H1 (cell line): ENCODE measurements at regions not wholly inside any gene's neighbourhood (a gene's known extent, or its start where the extent isn't known, plus 50 kb on each side); places are given as distances from the start of the nearest gene placed in this dataset.

ENCODE experiments used
- CTCF ChIA-PET: fragments of 300-600 bp; sonication (Branson Sonifier 250); formaldehyde crosslinking; loops from one replicate; lab custom pipeline; 2021; ENCODE audit not compliant: partially characterized antibody; lab: Charles Lee
- POLR2A ChIA-PET: fragments of 300-600 bp; sonication (Branson Sonifier 250); formaldehyde crosslinking; loops from one replicate; lab custom pipeline; 2021; ENCODE audit warnings: inconsistent platforms; ENCODE audit not compliant: partially characterized antibody; lab: Charles Lee
- DNase-seq, 2 experiments: peaks; one replicate each; pipeline versions ENCODE4 v3.0.0 to v3.0.0-alpha.2; 2010 to 2022; ENCODE audit warnings: low spot score in 2 of 2, low read depth in 1 of 2, mixed read lengths in 1 of 2
- FAIRE-seq: peaks from 2 replicates; lab custom pipeline; 2011; peaks lifted over from hg19 to GRCh38; lab: Jason Lieb, UNC
- H2AFZ ChIP-seq: 2 replicates; pipeline ENCODE4 v1.8.1; 2012; ENCODE audit warnings: low read length, inconsistent platforms
- H2AK5ac ChIP-seq: 2 replicates; pipeline ENCODE4 v1.6.1; 2013; ENCODE audit warnings: low read depth, low read length
- H2BK120ac ChIP-seq: replicated peaks from 2 replicates; pipeline ENCODE3; 2013; ENCODE audit warnings: low read depth, low read length, inconsistent platforms
- H2BK12ac ChIP-seq: 2 replicates; pipeline ENCODE4 v1.6.1; 2013; ENCODE audit warnings: low read depth, low read length
- H2BK15ac ChIP-seq: 2 replicates; pipeline ENCODE4 v1.6.1; 2013; ENCODE audit warnings: low read length
- H2BK20ac ChIP-seq: 2 replicates; pipeline ENCODE4 v1.6.1; 2013; ENCODE audit warnings: low read length
- H2BK5ac ChIP-seq: 2 replicates; pipeline ENCODE4 v1.6.1; 2013; ENCODE audit warnings: low read depth, low read length
- H3K14ac ChIP-seq: 2 replicates; pipeline ENCODE4 v1.6.1; 2013; ENCODE audit warnings: inconsistent platforms; ENCODE audit not compliant: insufficient read length
- H3K18ac ChIP-seq: 2 replicates; pipeline ENCODE4 v1.6.1; 2013; ENCODE audit warnings: low read length; ENCODE audit errors: extremely low read depth
- H3K23ac ChIP-seq: 2 replicates; pipeline ENCODE4 v1.6.1; 2013; ENCODE audit warnings: inconsistent platforms; ENCODE audit not compliant: insufficient read length
- H3K23me2 ChIP-seq: 2 replicates; pipeline ENCODE4 v1.6.1; 2013; ENCODE audit warnings: low read depth, low read length
- H3K27ac ChIP-seq: 2 replicates; pipeline ENCODE4 v1.6.1; 2011; ENCODE audit warnings: low read depth, low read length, inconsistent platforms
- H3K27me3 ChIP-seq, 4 experiments: replicated peaks in 1 of 4; 1 replicate in 1 of 4; 2 replicates in 3 of 4; pipeline versions ENCODE4 v1.6.1 to v1.8.1; 2011 to 2013; ENCODE audit warnings: low read length in 3 of 4, mild to moderate bottlenecking in 3 of 4, inconsistent platforms in 2 of 4, mixed read lengths in 2 of 4, moderate library complexity in 1 of 4; ENCODE audit not compliant: control insufficient read depth in 3 of 4, insufficient read depth in 3 of 4; ENCODE audit errors: extremely low read depth in 1 of 4
- H3K36me3 ChIP-seq, 4 experiments: 2 replicates each; pipeline versions ENCODE4 v1.6.1 to v1.8.1; 2011 to 2013; ENCODE audit warnings: mild to moderate bottlenecking in 4 of 4, low read length in 3 of 4, moderate library complexity in 2 of 4, control low read depth in 1 of 4, inconsistent platforms in 1 of 4; ENCODE audit not compliant: insufficient read depth in 4 of 4, control insufficient read depth in 2 of 4
- H3K4ac ChIP-seq: replicated peaks from 2 replicates; pipeline ENCODE3; 2013; ENCODE audit warnings: low read length, low read depth, mixed read lengths, inconsistent platforms; ENCODE audit not compliant: insufficient read length
- H3K4me1 ChIP-seq, 4 experiments: replicated peaks in 1 of 4; 1 replicate in 1 of 4; 2 replicates in 3 of 4; pipeline versions ENCODE4 v1.6.1 to v1.8.1; 2011 to 2013; ENCODE audit warnings: low read length in 3 of 4, inconsistent platforms in 2 of 4, mixed read lengths in 1 of 4; ENCODE audit not compliant: insufficient read depth in 4 of 4, control insufficient read depth in 3 of 4
- H3K4me2 ChIP-seq, 2 experiments: 2 replicates each; pipeline versions ENCODE4 v1.6.1 to v1.8.1; 2011 to 2013; ENCODE audit warnings: low read depth in 2 of 2, low read length in 2 of 2, control low read depth in 1 of 2, inconsistent platforms in 1 of 2, mild to moderate bottlenecking in 1 of 2; ENCODE audit not compliant: insufficient read depth in 1 of 2
- H3K4me3 ChIP-seq, 4 experiments: fragments of 200-600, 300-600 bp in 1 of 4; sonication (generic), shearing (Covaris generic), sonication (Bioruptor Twin) in 1 of 4; 2 replicates each; pipeline versions ENCODE4 v1.5.1 to v1.8.1; 2011 to 2016; ENCODE audit warnings: low read length in 4 of 4, low read depth in 3 of 4, control low read depth in 2 of 4, inconsistent platforms in 2 of 4, mild to moderate bottlenecking in 2 of 4, mixed read lengths in 1 of 4, moderate library complexity in 1 of 4; ENCODE audit not compliant: insufficient read depth in 2 of 4; ENCODE audit errors: extremely low read depth in 1 of 4
- H3K56ac ChIP-seq: replicated peaks from 2 replicates; pipeline ENCODE3; 2013; ENCODE audit warnings: low read depth, mild to moderate bottlenecking, mixed read lengths, low read length, inconsistent platforms; ENCODE audit not compliant: insufficient read length
- H3K79me1 ChIP-seq: 2 replicates; pipeline ENCODE4 v1.6.1; 2013; ENCODE audit warnings: low read depth, low read length, control low read depth
- H3K79me2 ChIP-seq, 2 experiments: 2 replicates each; pipeline versions ENCODE4 v1.6.1 to v1.8.1; 2012 to 2013; ENCODE audit warnings: low read length in 2 of 2, mild to moderate bottlenecking in 2 of 2, inconsistent platforms in 1 of 2; ENCODE audit not compliant: insufficient read depth in 2 of 2, control insufficient read depth in 1 of 2
- H3K9ac ChIP-seq, 4 experiments: replicated peaks in 1 of 4; 1 replicate in 1 of 4; 2 replicates in 3 of 4; pipeline versions ENCODE4 v1.6.1 to v1.8.1; 2011 to 2013; ENCODE audit warnings: low read depth in 3 of 4, low read length in 3 of 4, control low read depth in 2 of 4, mild to moderate bottlenecking in 2 of 4, moderate library complexity in 2 of 4, inconsistent platforms in 1 of 4; ENCODE audit errors: extremely low read depth in 1 of 4
- H3K9me3 ChIP-seq, 2 experiments: 2 replicates each; pipeline versions ENCODE4 v1.6.1 to v1.8.1; 2012 to 2013; ENCODE audit warnings: mild to moderate bottlenecking in 2 of 2, moderate library complexity in 2 of 2, control low read depth in 1 of 2, inconsistent platforms in 1 of 2, low read depth in 1 of 2, low read length in 1 of 2, mixed read lengths in 1 of 2; ENCODE audit not compliant: insufficient read depth in 2 of 2
- H4K20me1 ChIP-seq, 2 experiments: replicated peaks in 1 of 2; 2 replicates each; pipeline versions ENCODE3 to v1.8.1; 2011 to 2013; ENCODE audit warnings: inconsistent platforms in 2 of 2, low read length in 2 of 2, mild to moderate bottlenecking in 1 of 2; ENCODE audit not compliant: insufficient read depth in 2 of 2, control insufficient read depth in 1 of 2
- H4K5ac ChIP-seq: 2 replicates; pipeline ENCODE4 v1.6.1; 2013; ENCODE audit warnings: low read length, low read depth, mixed read lengths, inconsistent platforms; ENCODE audit not compliant: insufficient read length
- H4K8ac ChIP-seq: 2 replicates; pipeline ENCODE4 v1.8.0; 2013; ENCODE audit warnings: mild to moderate bottlenecking, moderate library complexity, low read length, inconsistent platforms; ENCODE audit not compliant: insufficient read depth; ENCODE audit errors: extremely low read depth
- H4K91ac ChIP-seq: replicated peaks from 2 replicates; pipeline ENCODE3; 2013; ENCODE audit warnings: low read length, mixed read lengths, inconsistent platforms; ENCODE audit not compliant: insufficient read length
- ATF3 ChIP-seq: IDR thresholded peaks from 2 replicates; pipeline ENCODE4 v1.6.1; 2011; ENCODE audit warnings: low read depth, mild to moderate bottlenecking, low read length; ENCODE audit not compliant: insufficient read depth
- BACH1 ChIP-seq: IDR thresholded peaks from 2 replicates; pipeline ENCODE4 v1.6.1; 2012; ENCODE audit warnings: low read length, improper control_type of control experiment
- CBX8 ChIP-seq: fragments of 300-800, 300-1000 bp; sonication (generic); IDR thresholded peaks from 2 replicates; pipeline ENCODE4 v1.7.1; 2016; ENCODE audit warnings: low read depth, low read length, borderline replicate concordance
- KDM1A ChIP-seq: fragments of 200-600, 300-600 bp; sonication (generic); IDR thresholded peaks from 2 replicates; pipeline ENCODE4 v1.7.1; 2016; ENCODE audit warnings: mild to moderate bottlenecking, low read length, borderline replicate concordance
- NANOG ChIP-seq: IDR thresholded peaks from 2 replicates; pipeline ENCODE4 v1.6.1; 2011; ENCODE audit warnings: low read length, low read depth, mild to moderate bottlenecking, inconsistent platforms; ENCODE audit not compliant: insufficient read depth, poor library complexity, severe bottlenecking
- POLR2A ChIP-seq, 2 experiments: IDR thresholded peaks; 1 replicate in 1 of 2; 2 replicates in 1 of 2; pipeline ENCODE4 v1.6.1; 2011; ENCODE audit warnings: low read depth in 2 of 2, low read length in 2 of 2, mild to moderate bottlenecking in 2 of 2; ENCODE audit errors: control extremely low read depth in 1 of 2
- RXRA ChIP-seq: IDR thresholded peaks from 2 replicates; pipeline ENCODE4 v1.6.1; 2011; ENCODE audit warnings: low read depth, mild to moderate bottlenecking, low read length, moderate library complexity; ENCODE audit not compliant: insufficient read depth
- SIX5 ChIP-seq: IDR thresholded peaks from 2 replicates; pipeline ENCODE4 v1.6.1; 2011; ENCODE audit warnings: mild to moderate bottlenecking, low read depth, low read length
- SP4 ChIP-seq: IDR thresholded peaks from 2 replicates; pipeline ENCODE4 v1.6.1; 2012; ENCODE audit warnings: low read length, inconsistent platforms
- SRF ChIP-seq: IDR thresholded peaks from 2 replicates; pipeline ENCODE4 v1.6.1; 2011; ENCODE audit warnings: mild to moderate bottlenecking, low read depth, low read length, moderate library complexity
- TBP ChIP-seq: IDR thresholded peaks from 2 replicates; pipeline ENCODE4 v1.6.1; 2011; ENCODE audit warnings: low read depth, low read length, improper control_type of control experiment
- WGBS, 2 experiments: shearing (Covaris generic) in 1 of 2; methylation state at CpG; one replicate each; pipeline versions ENCODE4 v1.1.6 to v1.1.7; 2013 to 2015; ENCODE audit warnings: low lambda C conversion rate in 2 of 2, mixed read lengths in 2 of 2, inconsistent platforms in 1 of 2, low coverage in 1 of 2, missing lambda C conversion rate in 1 of 2; ENCODE audit not compliant: insufficient replicate concordance in 2 of 2, insufficient coverage in 1 of 2, insufficient read length in 1 of 2; ENCODE audit errors: extremely low coverage in 1 of 2, missing lambda C conversion rate in 1 of 2; 5-methylcytosine and 5-hydroxymethylcytosine counted together

- Histone ChIP-seq H3K9ac (no peak overlapping the region), H3K27ac (no peak overlapping the region), H4K91ac (no peak overlapping the region), H2AFZ (no peak overlapping the region), H3K56ac (no peak overlapping the region), H3K36me3 (no peaks in the 10 kb centered on the region), H2BK5ac (no peak overlapping the region), H2BK120ac (no peak overlapping the region), H2BK12ac (no peak overlapping the region), H3K79me2 (no peaks in the 10 kb centered on the region), H3K18ac (no peak overlapping the region), H3K23ac (no peak overlapping the region), H4K5ac (no peak overlapping the region), H3K4me2 (no peak overlapping the region), H3K79me1 (no peaks in the 10 kb centered on the region), H2BK15ac (no peak overlapping the region), H4K8ac (no peak overlapping the region), H2AK5ac (no peak overlapping the region), H3K4me1 (no peaks in the 10 kb centered on the region), H3K9me3 (peaks cover 59 to 78% of the 10 kb centered on the region in 2 experiments), H3K14ac (no peak overlapping the region), H3K23me2 (no peaks in the 10 kb centered on the region), H2BK20ac (no peak overlapping the region), H3K4ac (no peak overlapping the region), H3K4me3 (no peak overlapping the region), H3K27me3 (no peaks in the 10 kb centered on the region), H4K20me1 (no peaks in the 10 kb centered on the region)
- TF ChIP-seq SP4 (no peak), CBX8 (no peak), RXRA (no peak), NANOG (no peak), POLR2A (IDR thresholded peaks at IDR 0.05; ENCODE audit: control extremely low read depth in 1 of 2, low read depth in 2 of 2, low read length in 2 of 2) (no peak), SIX5 (no peak), BACH1 (no peak), SRF (no peak), ATF3 (no peak), TBP (no peak), KDM1A (no peak)
- CTCF ChIA-PET, result no interaction called here
- FAIRE-seq (no peak), DNase-seq (no peak)
- POLR2A ChIA-PET, result no interaction called here
- 73% methylated on average over 2 of the region's 2 CpGs; no CpG with 5 or more reads in 1 of the 2 experiments for WGBS, 2 experiments
These were observed 311.0 kb downstream of the ANKRD30A start for GRCh38 chr10:37436357-37436756.
